Heart left ventricle (tissue), 13 donors: ENCODE measurements at regions not wholly inside any gene's neighbourhood (a gene's known extent, or its start where the extent isn't known, plus 50 kb on each side); places are given as distances from the start of the nearest gene placed in this dataset.

Experiments used
- POLR2A ChIP-seq, 2 donors: fragments of 450-650 bp; IDR thresholded peaks; one replicate each; pipeline ENCODE4 v1.6.1; 2017; ENCODE audit warnings: antibody characterized with exemption in 2 of 2, mild to moderate bottlenecking in 2 of 2, moderate library complexity in 2 of 2
- TF ChIP-seq, protein P1 (sequence below), 12 donors: fragments of 200-600 bp; sonication (generic) in 4 of 12; IDR thresholded peaks; one replicate each; pipeline versions ENCODE4 v1.5.0 to v1.8.0; 2018 to 2022; ENCODE audit warnings: antibody characterized with exemption in 12 of 12, mild to moderate bottlenecking in 5 of 12
- donor health status: ischemic (EF 13 %, LVEDD 7.1; RV severe dilation, severe dysfunction).
- donor health status: DM: no; HTN: yes; CAD: no.
- donor health status: DM: no; HTN: no; CAD: no.
- donor health status: ischemic (EF 25% LVEDD 6.9; RV normal size, moderate dysfunction).
- donor health status: ischemic (EF 25% LVEDD 5.7; RV mildly dilated, moderate dysfunction).
- donor health status: ischemic (EF 35%, LVEDD 5.7; RV mildly dilated, moderate dysfunction).
- donor health status: nonischemic (EF 11% LVEDD 7.7; RV severe dilation, severe dysfunction).
- donor health status: DM: yes; HTN: yes; CAD: no.
- donor health status: PGD.
- donor health status: ischemic (EF 29% LVEDD 5.4; RV normal size, mild dysfunction).
- donor health status: nonischemic (EF 23%, LVEDD 6.1; RV moderate dilation, normal function).

DNA sequence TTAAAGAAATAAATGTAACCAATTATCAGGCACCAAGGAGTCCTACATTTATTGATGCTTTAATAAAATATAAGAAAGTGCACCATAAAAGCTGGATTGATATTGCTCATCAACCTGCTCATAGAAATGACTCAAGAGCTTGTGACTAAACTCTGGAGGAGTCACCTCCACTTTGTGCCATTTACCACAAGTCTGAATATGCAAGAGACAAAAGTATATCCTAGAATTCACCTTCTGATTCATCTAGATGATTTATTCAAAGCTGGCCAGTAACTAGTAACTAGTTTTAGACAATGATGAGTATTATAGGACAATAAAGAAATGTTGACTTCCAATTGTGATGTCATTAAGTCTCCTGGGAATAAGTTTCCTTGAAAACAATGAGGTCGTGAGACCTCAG lies 146.0 kb upstream of the SOX11 start:
- TF ChIP-seq, protein P1, sequence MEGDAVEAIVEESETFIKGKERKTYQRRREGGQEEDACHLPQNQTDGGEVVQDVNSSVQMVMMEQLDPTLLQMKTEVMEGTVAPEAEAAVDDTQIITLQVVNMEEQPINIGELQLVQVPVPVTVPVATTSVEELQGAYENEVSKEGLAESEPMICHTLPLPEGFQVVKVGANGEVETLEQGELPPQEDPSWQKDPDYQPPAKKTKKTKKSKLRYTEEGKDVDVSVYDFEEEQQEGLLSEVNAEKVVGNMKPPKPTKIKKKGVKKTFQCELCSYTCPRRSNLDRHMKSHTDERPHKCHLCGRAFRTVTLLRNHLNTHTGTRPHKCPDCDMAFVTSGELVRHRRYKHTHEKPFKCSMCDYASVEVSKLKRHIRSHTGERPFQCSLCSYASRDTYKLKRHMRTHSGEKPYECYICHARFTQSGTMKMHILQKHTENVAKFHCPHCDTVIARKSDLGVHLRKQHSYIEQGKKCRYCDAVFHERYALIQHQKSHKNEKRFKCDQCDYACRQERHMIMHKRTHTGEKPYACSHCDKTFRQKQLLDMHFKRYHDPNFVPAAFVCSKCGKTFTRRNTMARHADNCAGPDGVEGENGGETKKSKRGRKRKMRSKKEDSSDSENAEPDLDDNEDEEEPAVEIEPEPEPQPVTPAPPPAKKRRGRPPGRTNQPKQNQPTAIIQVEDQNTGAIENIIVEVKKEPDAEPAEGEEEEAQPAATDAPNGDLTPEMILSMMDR (IDR thresholded peaks at IDR 0.05) = no peak
- TF ChIP-seq POLR2A (IDR thresholded peaks at IDR 0.05) = no peak
